SIG-M5 treated with dmso at 0.1 percent for 504 hours (cell line): ENCODE measurements at regions not wholly inside any gene's neighbourhood (a gene's known extent, or its start where the extent isn't known, plus 50 kb on each side); places are given as distances from the start of the nearest gene placed in this dataset.

Experiments
- DNase-seq: peaks from one replicate; lab custom pipeline; 2025; ENCODE audit not compliant: unreplicated experiment; lab: John Stamatoyannopoulos, UW

GRCh38 chr6:169843110-169843509 is 91.7 kb downstream of the ERMARD start:
- no peak for DNase-seq

GRCh38 chr6:169841907-169842606 is 90.6 kb downstream of the ERMARD start:
- DNase-seq: no peak

GRCh38 chr6:169841251-169841650 is 89.8 kb downstream of the ERMARD start:
- DNase-seq: no peak

- DNase-seq: no peak
Observed at GRCh38 chr6:169839898-169840631, 88.6 kb downstream of the ERMARD start.

GRCh38 chr6:169839493-169839892 is 88.1 kb downstream of the ERMARD start:
- DNase-seq: no peak

GRCh38 chr6:169839029-169839481 is 87.6 kb downstream of the ERMARD start:
- DNase-seq: no peak

- no peak for DNase-seq
Observed at GRCh38 chr6:169838346-169839028, 87.1 kb downstream of the ERMARD start.

- no peak for DNase-seq
Observed at GRCh38 chr6:169837529-169838250, 86.3 kb downstream of the ERMARD start.

- no peak for DNase-seq
Observed at GRCh38 chr6:169833258-169833794, 81.9 kb downstream of the ERMARD start.

GRCh38 chr6:169832247-169832948 is 81.0 kb downstream of the ERMARD start:
- no peak for DNase-seq

- peak; percentile 38 for DNase-seq
Observed at GRCh38 chr6:169831450-169832246, 80.2 kb downstream of the ERMARD start.
